ENCODE measurements at regions not wholly inside any gene's neighbourhood (a gene's known extent, or its start where the extent isn't known, plus 50 kb on each side); places are given as distances from the start of the nearest gene placed in this dataset.
A peak's percentile ranks its signal among the peaks of the same experiment; 100 is the strongest.

- Histone ChIP-seq H3K36me3 (no peaks in the 10 kb centered on the region), H3K27ac (no peak overlapping the region), H3K27me3 (no peaks in the 10 kb centered on the region), H3K4me1 (ENCODE audit: low read depth) (no peaks in the 10 kb centered on the region), H3K9me3 (ENCODE audit: low read depth) (no peaks in the 10 kb centered on the region), H3K4me3 (no peak overlapping the region)
- TF ChIP-seq CTCF (IDR thresholded peaks at IDR 0.05; ENCODE audit: low read depth, low read length): no peak
- DNase-seq (ENCODE audit: low read depth in 1 of 2, low spot score in 1 of 2): no peak
Measured at GRCh38 chr6:95175927-95176675, 401.2 kb upstream of the MANEA start.

- no peak for TF ChIP-seq CTCF (IDR thresholded peaks at IDR 0.05; ENCODE audit: low read depth, low read length)
- Histone ChIP-seq H3K9me3 (ENCODE audit: low read depth) (no peaks in the 10 kb centered on the region), H3K4me1 (ENCODE audit: low read depth) (no peaks in the 10 kb centered on the region), H3K36me3 (no peaks in the 10 kb centered on the region), H3K27me3 (no peaks in the 10 kb centered on the region), H3K27ac (no peak overlapping the region), H3K4me3 (no peak overlapping the region)
- DNase-seq (ENCODE audit: low read depth in 1 of 2, low spot score in 1 of 2): no peak
Measured at GRCh38 chr6:95185874-95186273, 391.5 kb upstream of the MANEA start.

GRCh38 chr6:95186710-95187109 lies 390.6 kb upstream of the MANEA start:
- H3K36me3 ChIP-seq: no peaks in the 10 kb centered on the region
- no peaks in the 10 kb centered on the region for H3K4me1 ChIP-seq (ENCODE audit: low read depth)
- H3K4me3 ChIP-seq: no peak overlapping the region
- TF ChIP-seq CTCF (IDR thresholded peaks at IDR 0.05; ENCODE audit: low read depth, low read length): no peak
- no peak overlapping the region for H3K27ac ChIP-seq
- no peaks in the 10 kb centered on the region for H3K27me3 ChIP-seq
- H3K9me3 ChIP-seq (ENCODE audit: low read depth): no peaks in the 10 kb centered on the region
- DNase-seq (ENCODE audit: low read depth in 1 of 2, low spot score in 1 of 2): no peak

GRCh38 chr6:95197590-95197989 lies 379.7 kb upstream of the MANEA start:
- Histone ChIP-seq H3K27ac (no peak overlapping the region), H3K36me3 (no peaks in the 10 kb centered on the region), H3K4me3 (no peak overlapping the region), H3K27me3 (no peaks in the 10 kb centered on the region), H3K9me3 (ENCODE audit: low read depth) (no peaks in the 10 kb centered on the region), H3K4me1 (ENCODE audit: low read depth) (no peaks in the 10 kb centered on the region)
- DNase-seq (ENCODE audit: low read depth in 1 of 2, low spot score in 1 of 2): no peak
- no peak for TF ChIP-seq CTCF (IDR thresholded peaks at IDR 0.05; ENCODE audit: low read depth, low read length)

- H3K36me3 ChIP-seq: no peaks in the 10 kb centered on the region
- DNase-seq (ENCODE audit: low read depth in 1 of 2, low spot score in 1 of 2): peak; percentile 55 to 56
Measured at GRCh38 chr6:95203153-95203754, 374.1 kb upstream of the MANEA start.

More at GRCh38 chr6:95203153-95203754, 374.1 kb upstream of the MANEA start:
- Histone ChIP-seq H3K4me1 (ENCODE audit: low read depth) (no peaks in the 10 kb centered on the region), H3K9me3 (ENCODE audit: low read depth) (no peaks in the 10 kb centered on the region), H3K27ac (no peak overlapping the region), H3K27me3 (no peaks in the 10 kb centered on the region), H3K4me3 (no peak overlapping the region)
- TF ChIP-seq CTCF (IDR thresholded peaks at IDR 0.05; ENCODE audit: low read depth, low read length): peak; percentile 58

Data from cardiac muscle cell (in vitro differentiated cells and primary cell).